ENCODE measurements at regions not wholly inside any gene's neighbourhood (a gene's known extent, or its start where the extent isn't known, plus 50 kb on each side); places are given as distances from the start of the nearest gene placed in this dataset.

DNA sequence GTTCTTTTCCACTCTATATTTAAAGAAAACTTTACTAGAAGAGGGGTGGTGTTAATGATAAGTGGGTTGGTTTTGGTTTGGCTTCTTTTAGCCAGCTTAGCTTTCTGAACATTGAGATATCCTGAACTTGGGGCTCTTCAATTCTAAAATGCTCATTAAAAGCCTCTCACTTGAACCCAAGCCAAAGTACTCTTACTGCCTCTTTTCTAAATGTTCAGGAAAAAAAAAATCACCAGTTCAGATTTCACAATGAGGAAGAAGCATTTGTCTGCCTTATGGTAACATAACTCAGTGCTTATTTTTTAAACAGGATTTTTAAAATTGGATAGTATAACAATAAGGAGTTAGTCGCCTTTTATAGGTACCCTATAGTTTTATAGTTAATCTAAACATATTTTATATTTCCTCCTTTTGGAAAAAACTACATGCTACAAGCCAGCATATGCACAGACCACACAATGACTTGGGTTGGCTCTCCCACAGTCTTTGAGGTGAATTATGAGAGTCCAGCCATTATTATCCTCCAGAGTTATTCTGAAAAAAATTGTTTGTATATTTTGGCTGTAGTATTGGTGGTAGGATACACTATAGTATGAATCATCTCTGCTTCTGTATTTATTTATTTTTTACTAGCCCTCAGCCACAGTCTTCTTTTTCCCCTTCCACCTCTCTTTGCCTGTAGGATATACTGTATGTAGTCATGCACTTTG is 195.5 kb upstream of the TMPO start:
- TF ChIP-seq TAF1 (IDR thresholded peaks at IDR 0.05; ENCODE audit: low read depth) (no peak), MXI1 (conservative IDR thresholded peaks at IDR 0.05; ENCODE audit: poor library complexity, severe bottlenecking) (no peak), SMC3 (conservative IDR thresholded peaks at IDR 0.05; ENCODE audit: poor library complexity) (no peak), EZH2 (IDR thresholded peaks at IDR 0.05; ENCODE audit: borderline replicate concordance, insufficient read depth, low read length, poor library complexity, severe bottlenecking) (no peak)
- TF ChIP-seq, protein P1, sequence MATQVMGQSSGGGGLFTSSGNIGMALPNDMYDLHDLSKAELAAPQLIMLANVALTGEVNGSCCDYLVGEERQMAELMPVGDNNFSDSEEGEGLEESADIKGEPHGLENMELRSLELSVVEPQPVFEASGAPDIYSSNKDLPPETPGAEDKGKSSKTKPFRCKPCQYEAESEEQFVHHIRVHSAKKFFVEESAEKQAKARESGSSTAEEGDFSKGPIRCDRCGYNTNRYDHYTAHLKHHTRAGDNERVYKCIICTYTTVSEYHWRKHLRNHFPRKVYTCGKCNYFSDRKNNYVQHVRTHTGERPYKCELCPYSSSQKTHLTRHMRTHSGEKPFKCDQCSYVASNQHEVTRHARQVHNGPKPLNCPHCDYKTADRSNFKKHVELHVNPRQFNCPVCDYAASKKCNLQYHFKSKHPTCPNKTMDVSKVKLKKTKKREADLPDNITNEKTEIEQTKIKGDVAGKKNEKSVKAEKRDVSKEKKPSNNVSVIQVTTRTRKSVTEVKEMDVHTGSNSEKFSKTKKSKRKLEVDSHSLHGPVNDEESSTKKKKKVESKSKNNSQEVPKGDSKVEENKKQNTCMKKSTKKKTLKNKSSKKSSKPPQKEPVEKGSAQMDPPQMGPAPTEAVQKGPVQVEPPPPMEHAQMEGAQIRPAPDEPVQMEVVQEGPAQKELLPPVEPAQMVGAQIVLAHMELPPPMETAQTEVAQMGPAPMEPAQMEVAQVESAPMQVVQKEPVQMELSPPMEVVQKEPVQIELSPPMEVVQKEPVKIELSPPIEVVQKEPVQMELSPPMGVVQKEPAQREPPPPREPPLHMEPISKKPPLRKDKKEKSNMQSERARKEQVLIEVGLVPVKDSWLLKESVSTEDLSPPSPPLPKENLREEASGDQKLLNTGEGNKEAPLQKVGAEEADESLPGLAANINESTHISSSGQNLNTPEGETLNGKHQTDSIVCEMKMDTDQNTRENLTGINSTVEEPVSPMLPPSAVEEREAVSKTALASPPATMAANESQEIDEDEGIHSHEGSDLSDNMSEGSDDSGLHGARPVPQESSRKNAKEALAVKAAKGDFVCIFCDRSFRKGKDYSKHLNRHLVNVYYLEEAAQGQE (IDR thresholded peaks at IDR 0.05; ENCODE audit: borderline replicate concordance) = no peak
- Histone ChIP-seq H3K9ac (ENCODE audit: low read length) (no peak overlapping the region), H4K20me1 (ENCODE audit: insufficient read depth) (no peaks in the 10 kb centered on the region), H3K36me3 (ENCODE audit: insufficient read depth, low read length) (no peaks in the 10 kb centered on the region), H3K27ac (ENCODE audit: low read length) (no peak overlapping the region), H3K79me2 (replicated peaks; ENCODE audit: insufficient read depth, low read length) (no peaks in the 10 kb centered on the region), H3K9me2 (ENCODE audit: insufficient read depth, low read length) (no peaks in the 10 kb centered on the region), H3K27me3 (ENCODE audit: insufficient read depth, low read depth, low read length) (no peaks in the 10 kb centered on the region), H3K4me3 (ENCODE audit: low read length) (no peak overlapping the region), H2AFZ (ENCODE audit: low read depth, low read length) (no peak overlapping the region), H3F3A (ENCODE audit: insufficient read depth, low read length, poor library complexity, severe bottlenecking) (no peaks in the 10 kb centered on the region), H3K4me2 (ENCODE audit: low read length) (no peak overlapping the region), H3K9me3 (ENCODE audit: low read length) (no peaks in the 10 kb centered on the region)

DNA sequence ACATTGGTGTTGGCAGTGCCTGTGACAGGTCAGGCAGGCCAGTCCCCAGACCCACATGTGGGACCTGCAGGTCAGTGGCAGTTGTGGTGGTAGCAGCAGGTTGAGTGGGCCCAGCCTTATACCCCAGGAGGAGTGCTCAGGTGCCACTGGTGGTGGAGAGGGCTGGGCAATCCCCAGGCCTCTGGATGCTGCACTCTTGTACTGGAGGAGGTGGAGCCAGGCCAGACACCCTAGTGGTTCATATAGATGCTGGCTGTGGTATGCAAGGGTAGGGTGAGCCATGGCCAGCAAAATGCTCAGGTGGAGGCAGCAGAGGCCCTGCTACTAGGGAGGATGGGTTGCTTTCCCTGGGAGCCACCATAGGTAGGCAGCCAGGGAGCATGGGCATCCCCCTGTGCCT is 190.4 kb upstream of the TMPO start:
- H3K27ac ChIP-seq (ENCODE audit: low read length) = no peak overlapping the region
- TF ChIP-seq SMC3 (conservative IDR thresholded peaks at IDR 0.05; ENCODE audit: poor library complexity) (no peak), TAF1 (IDR thresholded peaks at IDR 0.05; ENCODE audit: low read depth) (no peak), EP300 (conservative IDR thresholded peaks at IDR 0.05; ENCODE audit: poor library complexity, severe bottlenecking) (no peak), EZH2 (IDR thresholded peaks at IDR 0.05; ENCODE audit: borderline replicate concordance, insufficient read depth, low read length, poor library complexity, severe bottlenecking) (no peak), MXI1 (conservative IDR thresholded peaks at IDR 0.05; ENCODE audit: poor library complexity, severe bottlenecking) (no peak), POLR2AphosphoS5 (IDR thresholded peaks at IDR 0.05) (no peak), RAD21 (conservative IDR thresholded peaks at IDR 0.05) (no peak)
- TF ChIP-seq, protein P1 (IDR thresholded peaks at IDR 0.05; ENCODE audit: borderline replicate concordance) = no peak
- TF ChIP-seq, protein P2, sequence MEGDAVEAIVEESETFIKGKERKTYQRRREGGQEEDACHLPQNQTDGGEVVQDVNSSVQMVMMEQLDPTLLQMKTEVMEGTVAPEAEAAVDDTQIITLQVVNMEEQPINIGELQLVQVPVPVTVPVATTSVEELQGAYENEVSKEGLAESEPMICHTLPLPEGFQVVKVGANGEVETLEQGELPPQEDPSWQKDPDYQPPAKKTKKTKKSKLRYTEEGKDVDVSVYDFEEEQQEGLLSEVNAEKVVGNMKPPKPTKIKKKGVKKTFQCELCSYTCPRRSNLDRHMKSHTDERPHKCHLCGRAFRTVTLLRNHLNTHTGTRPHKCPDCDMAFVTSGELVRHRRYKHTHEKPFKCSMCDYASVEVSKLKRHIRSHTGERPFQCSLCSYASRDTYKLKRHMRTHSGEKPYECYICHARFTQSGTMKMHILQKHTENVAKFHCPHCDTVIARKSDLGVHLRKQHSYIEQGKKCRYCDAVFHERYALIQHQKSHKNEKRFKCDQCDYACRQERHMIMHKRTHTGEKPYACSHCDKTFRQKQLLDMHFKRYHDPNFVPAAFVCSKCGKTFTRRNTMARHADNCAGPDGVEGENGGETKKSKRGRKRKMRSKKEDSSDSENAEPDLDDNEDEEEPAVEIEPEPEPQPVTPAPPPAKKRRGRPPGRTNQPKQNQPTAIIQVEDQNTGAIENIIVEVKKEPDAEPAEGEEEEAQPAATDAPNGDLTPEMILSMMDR (IDR thresholded peaks at IDR 0.05; ENCODE audit: poor library complexity, severe bottlenecking) = no peak

More for the DNA sequence above, 190.4 kb upstream of the TMPO start:
- Histone ChIP-seq H3K9ac (ENCODE audit: low read length) (no peak overlapping the region), H3K27me3 (ENCODE audit: insufficient read depth, low read depth, low read length) (no peaks in the 10 kb centered on the region), H2AFZ (ENCODE audit: low read depth, low read length) (no peak overlapping the region), H3K36me3 (ENCODE audit: insufficient read depth, low read length) (no peaks in the 10 kb centered on the region), H3K9me3 (ENCODE audit: low read length) (no peaks in the 10 kb centered on the region), H3K79me2 (replicated peaks; ENCODE audit: insufficient read depth, low read length) (no peaks in the 10 kb centered on the region), H3F3A (ENCODE audit: insufficient read depth, low read length, poor library complexity, severe bottlenecking) (no peaks in the 10 kb centered on the region), H3K9me2 (ENCODE audit: insufficient read depth, low read length) (no peaks in the 10 kb centered on the region), H4K20me1 (ENCODE audit: insufficient read depth) (no peaks in the 10 kb centered on the region), H3K4me2 (ENCODE audit: low read length) (no peak overlapping the region), H3K4me3 (ENCODE audit: low read length) (no peak overlapping the region)

Measured in neural cell (in vitro differentiated cells).